Kidney (tissue), 13 donors: ENCODE measurements at regions not wholly inside any gene's neighbourhood (a gene's known extent, or its start where the extent isn't known, plus 50 kb on each side); places are given as distances from the start of the nearest gene placed in this dataset.
A peak's percentile ranks its signal among the peaks of the same experiment; 100 is the strongest.

ENCODE experiments used
- DNase-seq, 5 donors: peaks; one replicate each; pipeline ENCODE4 v3.0.0-alpha.2; 2013 to 2020
- FAIRE-seq: peaks from 2 replicates; lab custom pipeline; 2012; peaks lifted over from hg19 to GRCh38; lab: Jason Lieb, UNC
- H3K27ac ChIP-seq, 2 donors: one replicate each; pipeline ENCODE4 v1.7.0; 2013; ENCODE audit warnings: low read depth in 2 of 2, low read length in 2 of 2, inconsistent platforms in 1 of 2
- H3K27me3 ChIP-seq: one replicate; pipeline ENCODE4 v1.7.1; 2013; ENCODE audit warnings: low read length, inconsistent platforms; ENCODE audit not compliant: control insufficient read depth, insufficient read depth
- H3K36me3 ChIP-seq, 3 donors: one replicate each; pipeline versions ENCODE4 v1.7.0 to v1.7.1; 2013; ENCODE audit warnings: low read length in 3 of 3, control low read depth in 1 of 3, inconsistent platforms in 1 of 3; ENCODE audit not compliant: insufficient read depth in 3 of 3, control insufficient read depth in 2 of 3
- H3K4me1 ChIP-seq, 3 donors: one replicate each; pipeline versions ENCODE4 v1.7.0 to v1.7.1; 2013; ENCODE audit warnings: low read length in 3 of 3, inconsistent platforms in 1 of 3, low read depth in 1 of 3; ENCODE audit not compliant: control insufficient read depth in 2 of 3, insufficient read depth in 2 of 3
- H3K4me3 ChIP-seq, 3 donors: one replicate each; pipeline versions ENCODE4 v1.7.0 to v1.8.1; 2013; ENCODE audit warnings: low read length in 3 of 3, control low read depth in 1 of 3, inconsistent platforms in 1 of 3
- H3K9ac ChIP-seq, 3 donors: one replicate each; pipeline versions ENCODE4 v1.7.0 to v1.7.1; 2013; ENCODE audit warnings: low read length in 3 of 3, control low read depth in 1 of 3, inconsistent platforms in 1 of 3
- H3K9me3 ChIP-seq, 3 donors: one replicate each; pipeline versions ENCODE4 v1.7.0 to v1.7.1; 2013; ENCODE audit warnings: low read length in 3 of 3, control low read depth in 1 of 3, inconsistent platforms in 1 of 3; ENCODE audit not compliant: control insufficient read depth in 2 of 3, insufficient read depth in 1 of 3
- CTCF ChIP-seq: IDR thresholded peaks from 3 replicates; pipeline ENCODE4 v1.5.1; 2012; ENCODE audit warnings: mild to moderate bottlenecking, moderate library complexity, borderline replicate concordance; ENCODE audit not compliant: insufficient read depth; ENCODE audit errors: extremely low read depth
- intact Hi-C: fragments of 100-400 bp; cut with DNase I; formaldehyde crosslinking; loops from one replicate; pipeline ENCODE4 v1.11.1; 2022
- donor health status: control.
- donor health status: control.
- donor health status: control.
- donor health status: control.
- donor health status: control.
- donor health status: DM: yes; HTN: yes; CAD: no.
- donor health status: Normal renal cell carcinoma (clear cell type).

GRCh38 chr12:116358536-116358892, 81.0 kb upstream of the MED13L start:
- peak overlapping the region; percentile 23 to 46 (median 40) for H3K4me3 ChIP-seq
- no peaks in the 10 kb centered on the region for H3K9me3 ChIP-seq
- H3K36me3 ChIP-seq, result no peaks in the 10 kb centered on the region
- H3K27ac ChIP-seq, result peak overlapping the region; percentile 85 to 88
- TF ChIP-seq CTCF, result no peak
- peak overlapping the region in 2 of 3 donors; percentile 5 to 47 for H3K9ac ChIP-seq
- no peaks in the 10 kb centered on the region for H3K27me3 ChIP-seq
- peaks cover 2 to 10% (median 8%) of the 10 kb centered on the region in 3 donors for H3K4me1 ChIP-seq
- DNase-seq (no peak), FAIRE-seq (no peak)
- intact Hi-C loops, result no loop called here

GRCh38 chr12:116358893-116359761, 81.6 kb upstream of the MED13L start:
- peak; percentile 95 to 98 (median 96) for DNase-seq
- intact Hi-C loops, result no loop called here
- Histone ChIP-seq H3K9me3 (no peaks in the 10 kb centered on the region), H3K4me3 (peak overlapping the region; percentile 23 to 46 (median 40)), H3K27ac (peak overlapping the region; percentile 85 to 88), H3K4me1 (peaks cover 2 to 10% (median 8%) of the 10 kb centered on the region in 3 donors), H3K36me3 (no peaks in the 10 kb centered on the region), H3K27me3 (no peaks in the 10 kb centered on the region), H3K9ac (peak overlapping the region in 2 of 3 donors; percentile 5 to 47)
- FAIRE-seq, result peak; percentile 78
- no peak for TF ChIP-seq CTCF

GRCh38 chr12:116360579-116361413, 83.3 kb upstream of the MED13L start:
- Histone ChIP-seq H3K27ac (no peak overlapping the region), H3K36me3 (no peaks in the 10 kb centered on the region), H3K4me1 (peaks cover 2 to 13% (median 8%) of the 10 kb centered on the region in 3 donors), H3K4me3 (no peak overlapping the region), H3K9ac (no peak overlapping the region), H3K27me3 (no peaks in the 10 kb centered on the region), H3K9me3 (no peaks in the 10 kb centered on the region)
- peak in 1 of 5 donors; percentile 3 for DNase-seq
- intact Hi-C loops, result no loop called here
- no peak for FAIRE-seq
- TF ChIP-seq CTCF, result no peak
